GM12874 (cell line): ENCODE measurements at regions not wholly inside any gene's neighbourhood (a gene's known extent, or its start where the extent isn't known, plus 50 kb on each side); places are given as distances from the start of the nearest gene placed in this dataset.

Experiments used
- TF ChIP-seq, protein P1 (sequence below): IDR thresholded peaks from 2 replicates; pipeline ENCODE4 v1.5.1; 2011; ENCODE audit warnings: low read depth, mild to moderate bottlenecking, control low read depth, low read length, moderate library complexity; ENCODE audit not compliant: insufficient read depth

- TF ChIP-seq, protein P1, sequence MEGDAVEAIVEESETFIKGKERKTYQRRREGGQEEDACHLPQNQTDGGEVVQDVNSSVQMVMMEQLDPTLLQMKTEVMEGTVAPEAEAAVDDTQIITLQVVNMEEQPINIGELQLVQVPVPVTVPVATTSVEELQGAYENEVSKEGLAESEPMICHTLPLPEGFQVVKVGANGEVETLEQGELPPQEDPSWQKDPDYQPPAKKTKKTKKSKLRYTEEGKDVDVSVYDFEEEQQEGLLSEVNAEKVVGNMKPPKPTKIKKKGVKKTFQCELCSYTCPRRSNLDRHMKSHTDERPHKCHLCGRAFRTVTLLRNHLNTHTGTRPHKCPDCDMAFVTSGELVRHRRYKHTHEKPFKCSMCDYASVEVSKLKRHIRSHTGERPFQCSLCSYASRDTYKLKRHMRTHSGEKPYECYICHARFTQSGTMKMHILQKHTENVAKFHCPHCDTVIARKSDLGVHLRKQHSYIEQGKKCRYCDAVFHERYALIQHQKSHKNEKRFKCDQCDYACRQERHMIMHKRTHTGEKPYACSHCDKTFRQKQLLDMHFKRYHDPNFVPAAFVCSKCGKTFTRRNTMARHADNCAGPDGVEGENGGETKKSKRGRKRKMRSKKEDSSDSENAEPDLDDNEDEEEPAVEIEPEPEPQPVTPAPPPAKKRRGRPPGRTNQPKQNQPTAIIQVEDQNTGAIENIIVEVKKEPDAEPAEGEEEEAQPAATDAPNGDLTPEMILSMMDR, result no peak
Observed at GRCh38 chr7:17502213-17503060, 204.0 kb downstream of the AHR start.

- TF ChIP-seq, protein P1, result no peak
Observed at GRCh38 chr7:17506095-17506494, 207.6 kb downstream of the AHR start.

DNA sequence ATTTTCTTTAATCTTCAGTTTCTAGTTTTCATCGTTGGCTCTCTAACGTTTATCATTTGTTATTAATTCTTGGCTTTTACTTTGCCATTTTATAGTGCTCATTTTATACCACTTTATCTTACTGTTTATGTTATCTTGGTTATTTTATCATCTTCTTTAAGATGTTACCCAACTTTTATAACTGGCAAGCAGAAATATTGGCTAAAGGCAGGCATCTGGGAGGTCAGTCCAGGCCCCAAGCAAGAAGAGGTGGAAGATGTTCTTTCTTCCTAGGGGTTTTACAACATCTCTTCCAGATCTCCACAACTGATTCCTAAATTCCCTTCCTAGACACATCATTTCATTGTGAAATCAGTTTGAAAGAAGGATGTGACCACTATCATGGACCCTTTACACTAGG is 208.1 kb downstream of the AHR start:
- TF ChIP-seq, protein P1, result no peak

GRCh38 chr7:17507717-17508116 is 209.3 kb downstream of the AHR start:
- TF ChIP-seq, protein P1, result no peak

- TF ChIP-seq, protein P1, result no peak
Observed at GRCh38 chr7:17512181-17512675, 213.8 kb downstream of the AHR start.

DNA sequence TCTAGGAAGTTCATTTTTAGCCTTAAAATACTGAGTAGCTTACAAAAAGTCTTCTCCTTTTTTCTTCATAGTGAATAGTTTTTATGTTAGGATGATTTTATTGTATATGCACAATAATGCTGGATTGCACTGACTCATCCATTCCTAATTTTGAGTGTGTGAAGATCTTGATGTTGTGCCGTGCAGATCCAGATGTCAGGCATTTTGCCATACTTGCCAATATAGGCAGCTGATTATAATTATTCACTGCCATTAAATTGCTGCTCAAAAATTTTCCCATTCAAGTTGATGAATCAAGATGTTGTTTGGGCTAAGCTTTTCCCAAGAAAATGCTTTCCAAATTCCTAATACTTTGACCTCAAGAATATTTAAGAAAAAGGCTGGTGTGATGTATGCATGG is 218.3 kb downstream of the AHR start:
- TF ChIP-seq, protein P1, result no peak

- TF ChIP-seq, protein P1, result no peak
Observed at GRCh38 chr7:17520941-17521340, 222.5 kb downstream of the AHR start.
